ENCODE measurements at regions not wholly inside any gene's neighbourhood (a gene's known extent, or its start where the extent isn't known, plus 50 kb on each side); places are given as distances from the start of the nearest gene placed in this dataset.
"Not testable (repeated sequence)": the region's sequence is repeated elsewhere in the genome, so short reads cannot be mapped to it uniquely, and the experiment has no call there.

- no peak overlapping the region for H3K4me3 ChIP-seq (ENCODE audit: insufficient read length, low read depth)
- no peaks in the 10 kb centered on the region for H3K4me1 ChIP-seq (ENCODE audit: insufficient read depth, insufficient read length)
- no peaks in the 10 kb centered on the region for H3K27me3 ChIP-seq (ENCODE audit: insufficient read depth, insufficient read length)
- no peak for DNase-seq (ENCODE audit: low read depth, low spot score)
- TF ChIP-seq YY1 (IDR thresholded peaks at IDR 0.05; ENCODE audit: insufficient read depth, insufficient read length) (no peak), ZNF274 (IDR thresholded peaks at IDR 0.05; ENCODE audit: low read depth, low read length) (no peak), SUZ12 (IDR thresholded peaks at IDR 0.05; ENCODE audit: extremely low read depth, insufficient read depth, insufficient read length) (no peak)
- H3K9ac ChIP-seq (ENCODE audit: insufficient read length, low read depth) = no peak overlapping the region
- H3K9me3 ChIP-seq (ENCODE audit: insufficient read depth, low read length) = no peaks in the 10 kb centered on the region
- no peaks in the 10 kb centered on the region for H3K36me3 ChIP-seq (ENCODE audit: insufficient read depth, insufficient read length, low read length)
These were observed 115.4 kb upstream of the NEGR1 start for GRCh38 chr1:72397786-72398185.

- DNase-seq (ENCODE audit: low read depth, low spot score) = no peak
- Histone ChIP-seq H3K4me3 (ENCODE audit: insufficient read length, low read depth) (no peak overlapping the region), H3K36me3 (ENCODE audit: insufficient read depth, insufficient read length, low read length) (no peaks in the 10 kb centered on the region), H3K27me3 (ENCODE audit: insufficient read depth, insufficient read length) (no peaks in the 10 kb centered on the region), H3K4me1 (ENCODE audit: insufficient read depth, insufficient read length) (no peaks in the 10 kb centered on the region), H3K9ac (ENCODE audit: insufficient read length, low read depth) (no peak overlapping the region), H3K9me3 (ENCODE audit: insufficient read depth, low read length) (no peaks in the 10 kb centered on the region)
- TF ChIP-seq SUZ12 (IDR thresholded peaks at IDR 0.05; ENCODE audit: extremely low read depth, insufficient read depth, insufficient read length) (no peak), YY1 (IDR thresholded peaks at IDR 0.05; ENCODE audit: insufficient read depth, insufficient read length) (no peak), ZNF274 (IDR thresholded peaks at IDR 0.05; ENCODE audit: low read depth, low read length) (no peak)
These were observed 112.1 kb upstream of the NEGR1 start for GRCh38 chr1:72394457-72394856.

GRCh38 chr1:72379072-72379471 is 96.7 kb upstream of the NEGR1 start:
- TF ChIP-seq SUZ12 (IDR thresholded peaks at IDR 0.05; ENCODE audit: extremely low read depth, insufficient read depth, insufficient read length) (no peak), ZNF274 (IDR thresholded peaks at IDR 0.05; ENCODE audit: low read depth, low read length) (no peak), YY1 (IDR thresholded peaks at IDR 0.05; ENCODE audit: insufficient read depth, insufficient read length) (no peak)
- Histone ChIP-seq H3K4me3 (ENCODE audit: insufficient read length, low read depth) (no peak overlapping the region), H3K9me3 (ENCODE audit: insufficient read depth, low read length) (no peaks in the 10 kb centered on the region), H3K36me3 (ENCODE audit: insufficient read depth, insufficient read length, low read length) (no peaks in the 10 kb centered on the region), H3K27me3 (ENCODE audit: insufficient read depth, insufficient read length) (no peaks in the 10 kb centered on the region), H3K9ac (ENCODE audit: insufficient read length, low read depth) (no peak overlapping the region), H3K4me1 (ENCODE audit: insufficient read depth, insufficient read length) (no peaks in the 10 kb centered on the region)
- no peak for DNase-seq (ENCODE audit: low read depth, low spot score)

GRCh38 chr1:72375226-72375625 is 92.9 kb upstream of the NEGR1 start:
- no peak for DNase-seq (ENCODE audit: low read depth, low spot score)
- Histone ChIP-seq H3K4me1 (ENCODE audit: insufficient read depth, insufficient read length) (peaks cover 3% of the 10 kb centered on the region), H3K27me3 (ENCODE audit: insufficient read depth, insufficient read length) (no peaks in the 10 kb centered on the region), H3K9me3 (ENCODE audit: insufficient read depth, low read length) (no peaks in the 10 kb centered on the region), H3K4me3 (ENCODE audit: insufficient read length, low read depth) (no peak overlapping the region), H3K9ac (ENCODE audit: insufficient read length, low read depth) (no peak overlapping the region), H3K36me3 (ENCODE audit: insufficient read depth, insufficient read length, low read length) (no peaks in the 10 kb centered on the region)
- TF ChIP-seq SUZ12 (IDR thresholded peaks at IDR 0.05; ENCODE audit: extremely low read depth, insufficient read depth, insufficient read length) = no peak
- TF ChIP-seq YY1 (IDR thresholded peaks at IDR 0.05; ENCODE audit: insufficient read depth, insufficient read length) = no peak
- no peak for TF ChIP-seq ZNF274 (IDR thresholded peaks at IDR 0.05; ENCODE audit: low read depth, low read length)

- Histone ChIP-seq H3K4me3 (ENCODE audit: insufficient read length, low read depth) (no peak overlapping the region), H3K27me3 (ENCODE audit: insufficient read depth, insufficient read length) (no peaks in the 10 kb centered on the region), H3K36me3 (ENCODE audit: insufficient read depth, insufficient read length, low read length) (no peaks in the 10 kb centered on the region), H3K4me1 (ENCODE audit: insufficient read depth, insufficient read length) (peaks cover 3% of the 10 kb centered on the region), H3K9ac (ENCODE audit: insufficient read length, low read depth) (no peak overlapping the region), H3K9me3 (ENCODE audit: insufficient read depth, low read length) (no peaks in the 10 kb centered on the region)
- TF ChIP-seq SUZ12 (IDR thresholded peaks at IDR 0.05; ENCODE audit: extremely low read depth, insufficient read depth, insufficient read length) (no peak), ZNF274 (IDR thresholded peaks at IDR 0.05; ENCODE audit: low read depth, low read length) (no peak), YY1 (IDR thresholded peaks at IDR 0.05; ENCODE audit: insufficient read depth, insufficient read length) (no peak)
- DNase-seq (ENCODE audit: low read depth, low spot score) = peak; percentile 32
These were observed 89.1 kb upstream of the NEGR1 start for GRCh38 chr1:72371259-72372035.

GRCh38 chr1:72370836-72371235 is 88.5 kb upstream of the NEGR1 start:
- not testable (repeated sequence) for H3K4me3 ChIP-seq (ENCODE audit: insufficient read length, low read depth); H3K27me3 ChIP-seq (ENCODE audit: insufficient read depth, insufficient read length); H3K9me3 ChIP-seq (ENCODE audit: insufficient read depth, low read length); H3K36me3 ChIP-seq (ENCODE audit: insufficient read depth, insufficient read length, low read length); DNase-seq (ENCODE audit: low read depth, low spot score); H3K9ac ChIP-seq (ENCODE audit: insufficient read length, low read depth); H3K4me1 ChIP-seq (ENCODE audit: insufficient read depth, insufficient read length)

GRCh38 chr1:72369069-72369757 is 86.9 kb upstream of the NEGR1 start:
- Histone ChIP-seq H3K9ac (ENCODE audit: insufficient read length, low read depth) (no peak overlapping the region), H3K27me3 (ENCODE audit: insufficient read depth, insufficient read length) (no peaks in the 10 kb centered on the region), H3K36me3 (ENCODE audit: insufficient read depth, insufficient read length, low read length) (no peaks in the 10 kb centered on the region), H3K9me3 (ENCODE audit: insufficient read depth, low read length) (no peaks in the 10 kb centered on the region), H3K4me3 (ENCODE audit: insufficient read length, low read depth) (no peak overlapping the region), H3K4me1 (ENCODE audit: insufficient read depth, insufficient read length) (peaks cover 3% of the 10 kb centered on the region)
- no peak for DNase-seq (ENCODE audit: low read depth, low spot score)
- TF ChIP-seq YY1 (IDR thresholded peaks at IDR 0.05; ENCODE audit: insufficient read depth, insufficient read length) (no peak), SUZ12 (IDR thresholded peaks at IDR 0.05; ENCODE audit: extremely low read depth, insufficient read depth, insufficient read length) (no peak), ZNF274 (IDR thresholded peaks at IDR 0.05; ENCODE audit: low read depth, low read length) (no peak)

All from NT2/D1 (cell line).